Suppressor macrophage treated with lipopolysaccharide for 1 hour (primary cell): ENCODE measurements at regions not wholly inside any gene's neighbourhood (a gene's known extent, or its start where the extent isn't known, plus 50 kb on each side); places are given as distances from the start of the nearest gene placed in this dataset.

Experiments used
- DNase-seq, 3 donors: peaks; one replicate each; pipeline ENCODE4 v3.0.0-alpha.2; 2020 to 2022

GRCh38 chr7:63008366-63008765, 990.3 kb upstream of the ZNF722 start:
- peak in 1 of 3 donors; percentile 1 for DNase-seq

GRCh38 chr7:63009771-63010170, 988.9 kb upstream of the ZNF722 start:
- DNase-seq = no peak

- DNase-seq = no peak
Measured at GRCh38 chr7:63012633-63013183, 985.9 kb upstream of the ZNF722 start.

- no peak for DNase-seq
Measured at GRCh38 chr7:63014792-63015191, 983.9 kb upstream of the ZNF722 start.

GRCh38 chr7:63023182-63023787, 975.4 kb upstream of the ZNF722 start:
- DNase-seq = no peak

GRCh38 chr7:63024446-63024845, 974.2 kb upstream of the ZNF722 start:
- no peak for DNase-seq

- DNase-seq = no peak
Measured at GRCh38 chr7:63025815-63026214, 972.8 kb upstream of the ZNF722 start.

- no peak for DNase-seq
Measured at GRCh38 chr7:63027075-63027474, 971.6 kb upstream of the ZNF722 start.

GRCh38 chr7:63028376-63029206, 970.1 kb upstream of the ZNF722 start:
- no peak for DNase-seq

GRCh38 chr7:63029207-63029522, 969.5 kb upstream of the ZNF722 start:
- no peak for DNase-seq

GRCh38 chr7:63030061-63030460, 968.6 kb upstream of the ZNF722 start:
- DNase-seq = no peak

GRCh38 chr7:63031838-63032436, 966.7 kb upstream of the ZNF722 start:
- DNase-seq = no peak

GRCh38 chr7:63037242-63037641, 961.4 kb upstream of the ZNF722 start:
- no peak for DNase-seq

- DNase-seq = no peak
Measured at GRCh38 chr7:63038987-63039386, 959.7 kb upstream of the ZNF722 start.

GRCh38 chr7:63039882-63040281, 958.8 kb upstream of the ZNF722 start:
- no peak for DNase-seq

- DNase-seq = no peak
Measured at GRCh38 chr7:63040336-63040735, 958.3 kb upstream of the ZNF722 start.

- DNase-seq = no peak
Measured at GRCh38 chr7:63040966-63041610, 957.6 kb upstream of the ZNF722 start.

GRCh38 chr7:63041786-63042185, 956.9 kb upstream of the ZNF722 start:
- no peak for DNase-seq

GRCh38 chr7:63042730-63043511, 955.7 kb upstream of the ZNF722 start:
- DNase-seq = no peak

GRCh38 chr7:63043657-63044543, 954.7 kb upstream of the ZNF722 start:
- DNase-seq = no peak

GRCh38 chr7:63044721-63045120, 953.9 kb upstream of the ZNF722 start:
- no peak for DNase-seq

- DNase-seq = no peak
Measured at GRCh38 chr7:63045575-63045974, 953.1 kb upstream of the ZNF722 start.
